NT2/D1 (cell line): ENCODE measurements at regions not wholly inside any gene's neighbourhood (a gene's known extent, or its start where the extent isn't known, plus 50 kb on each side); places are given as distances from the start of the nearest gene placed in this dataset.
"Not testable (repeated sequence)": the region's sequence is repeated elsewhere in the genome, so short reads cannot be mapped to it uniquely, and the experiment has no call there.

Source experiments
- DNase-seq: peaks from one replicate; pipeline ENCODE4 v3.0.0-alpha.2; 2011; ENCODE audit warnings: low read depth, low spot score
- H3K27me3 ChIP-seq: 2 replicates; pipeline ENCODE4 v1.6.0; 2011; ENCODE audit warnings: mild to moderate bottlenecking; ENCODE audit not compliant: insufficient read length, insufficient read depth
- H3K36me3 ChIP-seq: 2 replicates; pipeline ENCODE4 v1.6.1; 2011; ENCODE audit warnings: mild to moderate bottlenecking, low read length, mixed read lengths; ENCODE audit not compliant: insufficient read depth, insufficient read length
- H3K4me1 ChIP-seq: 2 replicates; pipeline ENCODE4 v1.5.1; 2011; ENCODE audit not compliant: insufficient read depth, insufficient read length
- H3K4me3 ChIP-seq: 2 replicates; pipeline ENCODE4 v1.5.1; 2011; ENCODE audit warnings: low read depth; ENCODE audit not compliant: insufficient read length
- H3K9ac ChIP-seq: 2 replicates; pipeline ENCODE4 v1.6.0; 2011; ENCODE audit warnings: low read depth; ENCODE audit not compliant: insufficient read length
- H3K9me3 ChIP-seq: 2 replicates; pipeline ENCODE4 v1.5.1; 2011; ENCODE audit warnings: mild to moderate bottlenecking, low read length; ENCODE audit not compliant: insufficient read depth
- SUZ12 ChIP-seq: IDR thresholded peaks from 2 replicates; pipeline ENCODE4 v1.6.1; 2011; ENCODE audit not compliant: insufficient read length, insufficient read depth; ENCODE audit errors: extremely low read depth
- YY1 ChIP-seq: IDR thresholded peaks from 2 replicates; pipeline ENCODE4 v1.6.1; 2011; ENCODE audit not compliant: insufficient read length, insufficient read depth
- ZNF274 ChIP-seq: IDR thresholded peaks from 2 replicates; pipeline ENCODE4 v1.6.1; 2011; ENCODE audit warnings: mild to moderate bottlenecking, low read depth, low read length

DNA sequence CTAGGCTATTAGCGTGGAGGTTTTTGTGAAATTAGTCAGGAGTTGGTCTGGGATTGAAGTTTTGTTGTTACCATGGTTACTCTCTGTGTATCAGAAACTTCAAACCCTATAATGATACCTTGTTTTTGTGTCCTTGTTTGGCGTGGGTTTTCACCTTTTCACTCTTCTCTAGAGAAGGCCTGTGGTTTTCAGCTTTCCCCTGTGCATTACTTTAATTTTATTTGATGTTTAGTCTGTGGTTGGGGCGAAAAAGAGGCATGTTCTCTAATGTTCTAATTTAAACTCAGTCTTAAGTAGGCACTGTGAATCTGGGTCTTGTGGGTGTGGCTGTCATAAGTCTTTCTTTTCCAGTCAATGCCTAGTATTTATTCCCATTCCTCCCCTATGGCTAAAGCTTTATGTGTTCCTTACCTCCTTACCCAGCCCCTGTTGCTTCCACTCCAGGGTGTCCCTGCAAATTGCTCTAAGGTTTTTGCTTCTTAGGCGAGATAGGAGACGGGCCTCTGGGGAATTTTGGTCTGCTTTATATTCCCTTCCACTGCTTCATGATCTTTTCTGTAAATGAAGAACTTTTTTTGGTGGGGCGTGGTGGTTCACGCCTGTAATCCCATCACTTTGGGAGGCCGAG, 125.1 kb upstream of the XIST start:
- Histone ChIP-seq H3K9ac (no peak overlapping the region), H3K4me3 (no peak overlapping the region)

GRCh38 chrX:73967461-73967860, 114.9 kb upstream of the XIST start:
- not testable (repeated sequence) for H3K9me3 ChIP-seq, H3K9ac ChIP-seq, H3K4me3 ChIP-seq, DNase-seq, H3K27me3 ChIP-seq
- peaks cover 28% of the 10 kb centered on the region for H3K36me3 ChIP-seq
- H3K4me1 ChIP-seq: peaks cover 11% of the 10 kb centered on the region

More for the DNA sequence above, 125.1 kb upstream of the XIST start:
- peaks cover 4% of the 10 kb centered on the region for H3K36me3 ChIP-seq
- no peak for DNase-seq
- no peaks in the 10 kb centered on the region for H3K9me3 ChIP-seq
- TF ChIP-seq SUZ12: no peak
- no peak for TF ChIP-seq ZNF274
- no peak for TF ChIP-seq YY1
- H3K27me3 ChIP-seq: no peaks in the 10 kb centered on the region
- no peaks in the 10 kb centered on the region for H3K4me1 ChIP-seq

GRCh38 chrX:73965833-73966232, 113.3 kb upstream of the XIST start:
- Histone ChIP-seq H3K4me3 (no peak overlapping the region), H3K9ac (no peak overlapping the region), H3K9me3 (no peaks in the 10 kb centered on the region), H3K36me3 (peaks cover 31% of the 10 kb centered on the region), H3K4me1 (peaks cover 11% of the 10 kb centered on the region), H3K27me3 (no peaks in the 10 kb centered on the region)
- TF ChIP-seq SUZ12 (no peak), YY1 (no peak), ZNF274 (no peak)
- peak; percentile 87 for DNase-seq

- no peak overlapping the region for H3K9ac ChIP-seq
- no peak overlapping the region for H3K4me3 ChIP-seq
- TF ChIP-seq ZNF274 (no peak), YY1 (no peak), SUZ12 (no peak)
- H3K9me3 ChIP-seq: no peaks in the 10 kb centered on the region
- H3K27me3 ChIP-seq: no peaks in the 10 kb centered on the region
- H3K4me1 ChIP-seq: peaks cover 11% of the 10 kb centered on the region
- no peak for DNase-seq
- peaks cover 25% of the 10 kb centered on the region for H3K36me3 ChIP-seq
Measured at GRCh38 chrX:73964579-73964978, 112.1 kb upstream of the XIST start.

- no peaks in the 10 kb centered on the region for H3K27me3 ChIP-seq
- H3K36me3 ChIP-seq: peaks cover 21% of the 10 kb centered on the region
- H3K4me3 ChIP-seq: no peak overlapping the region
- TF ChIP-seq SUZ12 (no peak), YY1 (no peak), ZNF274 (no peak)
- no peak overlapping the region for H3K9ac ChIP-seq
- H3K9me3 ChIP-seq: no peaks in the 10 kb centered on the region
- no peak for DNase-seq
- peaks cover 11% of the 10 kb centered on the region for H3K4me1 ChIP-seq
Measured at GRCh38 chrX:73963682-73964081, 111.2 kb upstream of the XIST start.

DNA sequence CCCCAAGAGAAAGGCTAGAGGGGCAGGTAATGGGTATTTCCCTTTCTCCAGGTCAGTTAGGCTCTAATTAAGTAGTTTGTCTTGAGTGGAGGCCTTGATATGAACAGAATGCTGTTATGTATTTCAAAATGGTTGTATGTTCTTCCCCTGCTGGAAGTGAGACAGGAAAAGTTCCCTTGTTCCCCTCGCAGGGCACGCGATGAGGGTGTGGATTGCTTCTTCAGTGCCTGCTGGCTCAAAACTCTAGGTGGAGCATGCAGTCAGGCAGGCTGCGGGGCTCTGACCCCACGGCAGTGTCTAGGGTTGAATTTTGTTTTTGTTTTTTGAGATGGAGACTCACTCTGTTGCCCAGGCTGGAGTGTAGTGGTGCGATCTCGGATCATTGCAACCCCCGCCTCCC, 110.4 kb upstream of the XIST start:
- TF ChIP-seq SUZ12 (no peak), ZNF274 (no peak), YY1 (no peak)
- peaks cover 21% of the 10 kb centered on the region for H3K36me3 ChIP-seq
- peaks cover 11% of the 10 kb centered on the region for H3K4me1 ChIP-seq
- H3K27me3 ChIP-seq: no peaks in the 10 kb centered on the region
- no peak for DNase-seq
- H3K9ac ChIP-seq: no peak overlapping the region
- no peaks in the 10 kb centered on the region for H3K9me3 ChIP-seq
- H3K4me3 ChIP-seq: no peak overlapping the region

GRCh38 chrX:73961867-73962266, 109.4 kb upstream of the XIST start:
- not testable (repeated sequence) for H3K27me3 ChIP-seq, H3K9me3 ChIP-seq, DNase-seq, H3K9ac ChIP-seq, H3K4me3 ChIP-seq
- peaks cover 20% of the 10 kb centered on the region for H3K36me3 ChIP-seq
- peaks cover 11% of the 10 kb centered on the region for H3K4me1 ChIP-seq

- no peak for DNase-seq
- Histone ChIP-seq H3K27me3 (no peaks in the 10 kb centered on the region), H3K4me1 (no peaks in the 10 kb centered on the region), H3K36me3 (peaks cover 29% of the 10 kb centered on the region), H3K9me3 (no peaks in the 10 kb centered on the region), H3K9ac (peak overlapping the region; percentile 91), H3K4me3 (peak overlapping the region; percentile 59)
- no peak for TF ChIP-seq SUZ12
- TF ChIP-seq ZNF274: no peak
- no peak for TF ChIP-seq YY1
Measured at GRCh38 chrX:73944563-73944908, 92.0 kb upstream of the XIST start.
